AG09309 (cell line): ENCODE measurements at regions not wholly inside any gene's neighbourhood (a gene's known extent, or its start where the extent isn't known, plus 50 kb on each side); places are given as distances from the start of the nearest gene placed in this dataset.

Experiments used
- DNase-seq: peaks from one replicate; pipeline ENCODE4 v3.0.0-alpha.2; 2010; ENCODE audit warnings: low read depth
- H3K4me3 ChIP-seq: 2 replicates; pipeline ENCODE4 v1.5.1; 2011; ENCODE audit warnings: mild to moderate bottlenecking, low read depth, low read length, moderate library complexity; ENCODE audit not compliant: control insufficient read depth
- CTCF ChIP-seq: IDR thresholded peaks from 2 replicates; pipeline ENCODE4 v1.5.1; 2011; ENCODE audit warnings: mild to moderate bottlenecking, low read depth, low read length, inconsistent platforms; ENCODE audit not compliant: insufficient read depth, control insufficient read depth; ENCODE audit errors: missing control alignments

DNA sequence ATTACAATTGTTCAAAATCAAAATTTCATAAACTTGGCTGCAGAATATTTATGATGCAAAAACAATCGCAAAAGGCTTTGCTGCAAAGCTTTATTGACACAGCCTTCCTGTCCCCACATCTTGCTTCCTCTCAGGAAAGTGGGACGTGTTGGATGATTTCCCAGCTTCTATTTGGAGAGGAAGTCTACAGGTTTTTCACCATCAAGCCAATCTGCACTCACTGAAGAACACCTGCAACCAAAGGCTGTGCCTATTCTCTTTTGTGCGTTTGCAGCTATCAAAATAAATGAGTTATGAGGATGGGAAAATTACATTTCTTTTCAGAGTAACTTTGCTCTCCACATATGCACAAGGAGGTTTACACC, 214.4 kb downstream of the PLK2 start:
- DNase-seq: no peak
- no peak overlapping the region for H3K4me3 ChIP-seq
- TF ChIP-seq CTCF: no peak

- H3K4me3 ChIP-seq: no peak overlapping the region
- no peak for DNase-seq
- TF ChIP-seq CTCF: no peak
These were observed 214.9 kb downstream of the PLK2 start for GRCh38 chr5:58244819-58245475.

DNA sequence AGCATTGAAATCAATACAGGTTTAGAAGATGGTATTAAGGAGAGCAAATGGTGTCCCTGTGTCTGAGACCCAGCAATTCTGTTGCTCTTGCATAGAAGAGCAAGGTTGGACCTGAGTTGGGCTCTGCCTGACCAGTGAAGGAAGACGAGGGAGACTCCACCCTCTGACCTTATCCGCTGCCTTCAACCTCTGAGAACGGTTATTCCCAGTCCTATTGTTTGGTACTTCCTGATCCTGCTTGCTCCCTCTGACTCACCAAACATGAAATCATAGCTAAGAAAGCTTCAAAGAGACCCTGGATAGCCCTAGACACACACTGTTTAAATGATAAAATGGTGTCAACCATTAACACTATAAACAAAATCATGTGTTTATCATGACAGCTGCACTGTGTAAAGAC, 218.5 kb downstream of the PLK2 start:
- TF ChIP-seq CTCF: no peak
- H3K4me3 ChIP-seq: no peak overlapping the region
- no peak for DNase-seq

GRCh38 chr5:58240322-58240721, 219.6 kb downstream of the PLK2 start:
- no peak overlapping the region for H3K4me3 ChIP-seq
- DNase-seq: no peak
- no peak for TF ChIP-seq CTCF

DNA sequence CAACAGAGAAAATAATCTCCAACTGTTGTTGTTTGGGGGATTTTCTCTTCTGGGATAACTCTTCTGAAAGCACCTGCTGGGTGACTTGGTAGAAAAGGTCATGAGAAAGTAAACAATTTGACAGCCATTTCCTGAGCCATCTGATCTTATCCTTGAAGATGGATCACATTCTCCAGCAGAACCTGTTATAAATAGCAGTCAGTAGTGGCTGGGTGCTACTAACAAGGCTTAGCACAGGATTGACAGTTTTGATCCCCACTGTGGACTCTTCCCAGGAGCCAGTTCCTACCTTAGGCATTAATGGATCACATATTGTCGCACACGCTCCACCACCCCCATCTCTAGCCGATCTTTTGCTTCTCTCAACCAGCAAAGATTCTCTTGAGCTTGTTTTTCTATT, 220.2 kb downstream of the PLK2 start:
- DNase-seq: no peak
- no peak for TF ChIP-seq CTCF

GRCh38 chr5:58239045-58239444, 220.8 kb downstream of the PLK2 start:
- DNase-seq: no peak
- TF ChIP-seq CTCF: no peak
- no peak overlapping the region for H3K4me3 ChIP-seq

More for the DNA sequence above, 220.2 kb downstream of the PLK2 start:
- H3K4me3 ChIP-seq: no peak overlapping the region

DNA sequence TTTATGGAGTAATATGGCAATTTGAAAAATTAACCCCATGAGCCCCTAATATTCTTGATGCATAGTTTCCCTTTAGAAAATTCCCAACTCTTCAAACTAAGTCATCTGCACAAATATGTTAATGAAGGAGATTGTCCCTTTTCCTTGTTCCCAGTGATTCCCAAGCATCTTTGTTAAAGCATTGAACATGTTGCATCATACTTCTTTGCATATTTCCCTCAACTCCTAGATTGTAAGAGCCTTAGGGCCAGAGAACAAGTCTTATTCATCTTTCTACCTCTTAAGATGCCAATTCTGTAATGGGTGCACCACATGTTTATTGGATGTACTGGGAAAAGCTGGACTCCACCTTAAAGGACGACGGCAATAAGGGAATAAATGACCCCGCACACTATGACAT, 223.4 kb downstream of the PLK2 start:
- no peak for DNase-seq
- no peak for TF ChIP-seq CTCF
- H3K4me3 ChIP-seq: no peak overlapping the region
